GM18868 (cell line): ENCODE measurements at regions not wholly inside any gene's neighbourhood (a gene's known extent, or its start where the extent isn't known, plus 50 kb on each side); places are given as distances from the start of the nearest gene placed in this dataset.
"Not testable (repeated sequence)": the region's sequence is repeated elsewhere in the genome, so short reads cannot be mapped to it uniquely, and the experiment has no call there.

Experiments
- ATAC-seq: cut with Tn5 transposase; IDR thresholded peaks from one replicate; pipeline ENCODE4 v1.9.1; 2021; ENCODE audit warnings: mild to moderate bottlenecking, moderate library complexity; ENCODE audit not compliant: unreplicated experiment

GRCh38 chr11:134853992-134854991 is 442.2 kb upstream of the B3GAT1 start:
- ATAC-seq, result no peak

- not testable (repeated sequence) for ATAC-seq
Observed at GRCh38 chr11:134851503-134852224, 439.6 kb upstream of the B3GAT1 start.

- no peak for ATAC-seq
Observed at GRCh38 chr11:134850566-134850965, 438.5 kb upstream of the B3GAT1 start.

- no peak for ATAC-seq
Observed at GRCh38 chr11:134849833-134850232, 437.8 kb upstream of the B3GAT1 start.

- no peak for ATAC-seq
Observed at GRCh38 chr11:134847083-134847715, 435.2 kb upstream of the B3GAT1 start.

- no peak for ATAC-seq
Observed at GRCh38 chr11:134846328-134847082, 434.5 kb upstream of the B3GAT1 start.

GRCh38 chr11:134845474-134846327 is 433.7 kb upstream of the B3GAT1 start:
- ATAC-seq, result no peak

- no peak for ATAC-seq
Observed at GRCh38 chr11:134844838-134845237, 432.8 kb upstream of the B3GAT1 start.

- no peak for ATAC-seq
Observed at GRCh38 chr11:134843735-134844134, 431.7 kb upstream of the B3GAT1 start.

GRCh38 chr11:134843020-134843419 is 431.0 kb upstream of the B3GAT1 start:
- ATAC-seq, result no peak

- no peak for ATAC-seq
Observed at GRCh38 chr11:134841972-134842371, 429.9 kb upstream of the B3GAT1 start.

GRCh38 chr11:134841411-134841810 is 429.4 kb upstream of the B3GAT1 start:
- ATAC-seq, result no peak

- no peak for ATAC-seq
Observed at GRCh38 chr11:134840945-134841344, 428.9 kb upstream of the B3GAT1 start.

- ATAC-seq, result not testable (repeated sequence)
Observed at GRCh38 chr11:134840165-134840564, 428.1 kb upstream of the B3GAT1 start.

- ATAC-seq, result no peak
Observed at GRCh38 chr11:134838708-134839107, 426.7 kb upstream of the B3GAT1 start.

GRCh38 chr11:134837887-134838232 is 425.8 kb upstream of the B3GAT1 start:
- no peak for ATAC-seq

- no peak for ATAC-seq
Observed at GRCh38 chr11:134837166-134837886, 425.3 kb upstream of the B3GAT1 start.

GRCh38 chr11:134836561-134836960 is 424.5 kb upstream of the B3GAT1 start:
- no peak for ATAC-seq

- no peak for ATAC-seq
Observed at GRCh38 chr11:134835561-134835960, 423.5 kb upstream of the B3GAT1 start.
